Dendritic cell treated with granulocyte-macrophage colony-stimulating factor and Interleukin-4, amounts not matched to agents 40 ng/mL and 50 ng/mL, for 4 days (primary cell): ENCODE measurements at regions not wholly inside any gene's neighbourhood (a gene's known extent, or its start where the extent isn't known, plus 50 kb on each side); places are given as distances from the start of the nearest gene placed in this dataset.
"Not testable (repeated sequence)": the region's sequence is repeated elsewhere in the genome, so short reads cannot be mapped to it uniquely, and the experiment has no call there.

Experiments
- H3K27ac Mint-ChIP-seq: one replicate; pipeline ENCODE4 v1.8.0; 2022; ENCODE audit warnings: mild to moderate bottlenecking, mixed read lengths
- H3K27me3 Mint-ChIP-seq: one replicate; pipeline ENCODE4 v1.8.0; 2022; ENCODE audit warnings: mild to moderate bottlenecking, mixed read lengths
- H3K36me3 Mint-ChIP-seq: one replicate; pipeline ENCODE4 v1.8.0; 2022; ENCODE audit warnings: low read depth, mixed read lengths
- H3K4me1 Mint-ChIP-seq: one replicate; pipeline ENCODE4 v1.8.0; 2022; ENCODE audit warnings: low read depth, mixed read lengths
- H3K4me3 Mint-ChIP-seq: one replicate; pipeline ENCODE4 v1.8.0; 2022; ENCODE audit warnings: mild to moderate bottlenecking, moderate library complexity, mixed read lengths
- H3K9me3 Mint-ChIP-seq: one replicate; pipeline ENCODE4 v1.8.0; 2022; ENCODE audit warnings: mixed read lengths
- intact Hi-C: fragments of 100-400 bp; cut with micrococcal nuclease; formaldehyde crosslinking; loops from one replicate; pipeline ENCODE4 v1.15.0; 2022

DNA sequence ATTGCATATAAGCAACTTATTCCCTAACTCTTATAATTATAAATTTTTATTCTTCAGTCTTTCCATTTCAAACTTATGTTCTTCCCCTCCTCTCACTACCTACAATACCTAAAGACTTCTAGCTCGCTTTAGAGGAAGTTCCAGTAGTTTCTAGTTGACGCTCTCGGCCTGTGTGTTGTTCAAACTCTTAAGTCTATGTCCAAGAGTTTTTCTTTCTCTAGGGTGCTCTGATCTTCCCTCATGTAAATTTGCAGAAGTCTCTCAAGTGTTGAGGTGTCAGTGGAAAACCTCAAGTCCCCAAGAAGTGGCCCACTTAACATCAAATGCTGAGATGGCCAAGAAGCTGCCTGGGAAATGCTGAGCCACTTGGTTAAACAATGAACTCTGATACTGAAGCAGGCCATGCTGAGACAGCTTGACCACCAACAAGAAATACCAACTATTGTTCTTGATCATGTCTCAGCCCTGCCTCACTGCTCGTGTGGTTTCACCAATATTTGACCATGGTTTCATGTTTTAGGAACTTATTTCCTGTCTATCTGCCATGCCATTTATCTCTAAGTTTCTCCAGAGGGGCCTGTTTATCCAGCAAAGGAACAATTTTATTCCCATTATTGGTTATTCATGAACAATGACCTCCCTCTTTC lies 100.9 kb upstream of the TCF21 start:
- intact Hi-C loops, result no loop called here

DNA sequence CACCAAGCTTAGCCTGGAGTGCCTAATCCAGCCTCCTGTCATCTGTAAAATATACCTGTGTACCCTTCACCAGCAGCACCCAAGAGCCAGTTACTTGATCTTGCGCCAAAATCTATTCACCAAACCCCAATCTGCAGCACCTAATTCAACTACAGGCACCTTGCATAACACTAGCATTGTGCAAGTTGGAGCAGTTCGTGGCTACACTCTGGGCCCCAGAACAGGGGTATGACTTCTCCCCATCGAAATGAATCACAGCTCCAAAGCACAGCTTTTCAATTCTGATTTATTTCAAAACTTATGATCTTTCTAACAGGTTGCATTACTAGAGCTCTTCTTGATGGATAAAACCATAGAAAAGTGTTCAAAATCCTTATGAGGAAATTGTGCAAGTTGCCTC lies 100.4 kb upstream of the TCF21 start:
- H3K27ac Mint-ChIP-seq, result no peak overlapping the region
- no peaks in the 10 kb centered on the region for H3K4me1 Mint-ChIP-seq
- intact Hi-C loops, result no loop called here
- H3K4me3 Mint-ChIP-seq, result no peak overlapping the region
- no peaks in the 10 kb centered on the region for H3K9me3 Mint-ChIP-seq
- no peaks in the 10 kb centered on the region for H3K36me3 Mint-ChIP-seq
- H3K27me3 Mint-ChIP-seq, result no peaks in the 10 kb centered on the region

More for the DNA sequence above, 100.9 kb upstream of the TCF21 start:
- Mint-ChIP-seq H3K4me1 (no peaks in the 10 kb centered on the region), H3K27me3 (no peaks in the 10 kb centered on the region), H3K36me3 (no peaks in the 10 kb centered on the region), H3K9me3 (no peaks in the 10 kb centered on the region), H3K4me3 (no peak overlapping the region), H3K27ac (no peak overlapping the region)

GRCh38 chr6:133789449-133789848 lies 99.5 kb upstream of the TCF21 start:
- H3K36me3 Mint-ChIP-seq, H3K4me1 Mint-ChIP-seq, H3K9me3 Mint-ChIP-seq, H3K4me3 Mint-ChIP-seq, intact Hi-C loops, H3K27me3 Mint-ChIP-seq, H3K27ac Mint-ChIP-seq: not testable (repeated sequence)

GRCh38 chr6:133790756-133791155 lies 98.2 kb upstream of the TCF21 start:
- H3K4me3 Mint-ChIP-seq, H3K4me1 Mint-ChIP-seq, H3K27ac Mint-ChIP-seq, intact Hi-C loops, H3K36me3 Mint-ChIP-seq, H3K27me3 Mint-ChIP-seq, H3K9me3 Mint-ChIP-seq: not testable (repeated sequence)

DNA sequence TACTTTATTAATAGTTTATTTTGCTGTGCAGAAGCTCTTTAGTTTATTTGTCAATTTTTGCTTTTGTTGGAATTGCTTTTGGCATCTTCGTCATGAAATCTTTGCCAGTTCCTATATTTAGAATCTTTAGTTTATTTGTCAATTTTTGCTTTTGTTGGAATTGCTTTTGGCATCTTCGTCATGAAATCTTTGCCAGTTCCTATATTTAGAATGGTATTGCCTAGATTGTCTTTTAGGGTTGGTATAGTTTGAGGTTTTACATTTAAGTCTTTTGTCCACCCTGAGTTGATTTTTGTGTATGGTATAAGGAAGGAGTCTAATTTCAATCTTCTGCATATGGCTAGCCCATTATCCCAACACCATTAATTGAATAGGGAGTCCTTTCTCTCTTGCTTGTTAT lies 93.9 kb upstream of the TCF21 start:
- H3K27ac Mint-ChIP-seq, H3K9me3 Mint-ChIP-seq, H3K4me3 Mint-ChIP-seq, H3K36me3 Mint-ChIP-seq, H3K27me3 Mint-ChIP-seq, H3K4me1 Mint-ChIP-seq, intact Hi-C loops: not testable (repeated sequence)

DNA sequence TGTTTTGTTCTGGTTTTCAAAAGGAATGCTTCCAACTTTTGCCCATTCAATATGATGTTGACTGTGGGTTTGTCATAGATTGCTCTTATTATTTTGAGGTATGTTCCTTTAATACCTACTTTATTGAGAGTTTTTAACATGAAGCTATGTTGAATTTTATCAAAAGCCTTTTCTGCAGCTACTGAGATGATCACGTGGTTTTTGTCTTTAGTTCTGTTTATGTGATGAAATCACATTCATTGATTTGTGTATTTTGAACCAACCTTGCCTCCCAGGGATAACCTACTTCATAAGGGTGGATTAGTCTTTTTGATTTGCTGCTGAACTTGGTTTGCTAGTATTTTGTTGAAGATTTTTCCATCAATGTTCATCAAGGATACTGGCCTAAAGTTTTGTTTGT lies 92.7 kb upstream of the TCF21 start:
- Mint-ChIP-seq H3K4me3 (no peak overlapping the region), H3K4me1 (no peaks in the 10 kb centered on the region), H3K9me3 (peaks cover 9% of the 10 kb centered on the region)

GRCh38 chr6:133799043-133799442 lies 89.9 kb upstream of the TCF21 start:
- Mint-ChIP-seq H3K9me3 (peaks cover 9% of the 10 kb centered on the region), H3K36me3 (no peaks in the 10 kb centered on the region), H3K4me1 (no peaks in the 10 kb centered on the region), H3K27ac (no peak overlapping the region), H3K27me3 (no peaks in the 10 kb centered on the region), H3K4me3 (no peak overlapping the region)
- intact Hi-C loops, result no loop called here

More for the DNA sequence above, 92.7 kb upstream of the TCF21 start:
- Mint-ChIP-seq H3K36me3 (no peaks in the 10 kb centered on the region), H3K27ac (no peak overlapping the region), H3K27me3 (no peaks in the 10 kb centered on the region)
- intact Hi-C loops, result no loop called here

GRCh38 chr6:133802861-133803260 lies 86.1 kb upstream of the TCF21 start:
- H3K27ac Mint-ChIP-seq, result no peak overlapping the region
- H3K4me3 Mint-ChIP-seq, result no peak overlapping the region
- intact Hi-C loops, result no loop called here
- H3K36me3 Mint-ChIP-seq, result no peaks in the 10 kb centered on the region
- peaks cover 9% of the 10 kb centered on the region for H3K9me3 Mint-ChIP-seq
- H3K4me1 Mint-ChIP-seq, result no peaks in the 10 kb centered on the region
- no peaks in the 10 kb centered on the region for H3K27me3 Mint-ChIP-seq

DNA sequence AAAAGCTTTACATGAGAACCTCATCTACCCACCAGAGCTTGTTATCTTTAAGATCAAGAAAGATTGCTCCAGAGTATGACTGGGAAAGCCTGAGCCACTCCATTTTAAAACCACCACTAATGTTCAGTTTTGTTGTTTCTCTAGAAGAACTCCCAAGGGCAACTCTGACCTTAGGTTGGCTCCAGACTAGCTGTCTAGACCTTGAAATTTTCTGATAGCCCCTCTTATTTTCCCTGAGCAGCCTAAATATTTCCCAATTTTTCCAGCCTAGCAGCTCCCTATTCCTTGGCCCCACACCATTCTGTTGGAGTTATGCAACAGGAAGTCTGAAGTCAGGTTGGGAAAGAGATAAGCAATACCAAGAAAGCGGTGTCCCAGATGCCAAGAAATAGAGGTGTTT lies 84.6 kb upstream of the TCF21 start:
- H3K36me3 Mint-ChIP-seq, result no peaks in the 10 kb centered on the region
- no peaks in the 10 kb centered on the region for H3K4me1 Mint-ChIP-seq
- H3K4me3 Mint-ChIP-seq, result no peak overlapping the region
- no peaks in the 10 kb centered on the region for H3K27me3 Mint-ChIP-seq
- H3K9me3 Mint-ChIP-seq, result peaks cover 3% of the 10 kb centered on the region
- intact Hi-C loops, result no loop called here
- H3K27ac Mint-ChIP-seq, result no peak overlapping the region

DNA sequence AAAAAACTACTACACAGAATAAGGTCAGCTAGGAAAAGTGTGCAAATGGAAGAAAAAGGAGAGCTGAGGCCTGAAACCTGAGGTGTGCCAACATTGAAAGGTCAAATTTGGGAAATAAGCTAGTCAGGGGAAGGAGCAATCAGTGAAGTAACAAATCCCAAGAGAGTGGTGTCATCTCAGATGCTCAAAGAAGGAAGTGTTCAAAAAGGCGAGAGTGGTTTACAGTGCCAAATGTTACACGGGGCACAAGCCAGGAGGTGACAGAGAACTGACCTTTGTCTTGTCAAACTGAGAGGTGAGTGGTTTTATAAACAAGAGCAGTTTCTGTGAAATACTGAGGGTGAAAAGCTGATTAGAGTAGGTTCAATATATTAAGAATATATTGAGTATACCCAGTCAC lies 83.0 kb upstream of the TCF21 start:
- intact Hi-C loops, result no loop called here
- no peak overlapping the region for H3K27ac Mint-ChIP-seq
- no peaks in the 10 kb centered on the region for H3K4me1 Mint-ChIP-seq
- H3K9me3 Mint-ChIP-seq, result no peaks in the 10 kb centered on the region
- no peaks in the 10 kb centered on the region for H3K36me3 Mint-ChIP-seq
- no peak overlapping the region for H3K4me3 Mint-ChIP-seq
- H3K27me3 Mint-ChIP-seq, result no peaks in the 10 kb centered on the region

DNA sequence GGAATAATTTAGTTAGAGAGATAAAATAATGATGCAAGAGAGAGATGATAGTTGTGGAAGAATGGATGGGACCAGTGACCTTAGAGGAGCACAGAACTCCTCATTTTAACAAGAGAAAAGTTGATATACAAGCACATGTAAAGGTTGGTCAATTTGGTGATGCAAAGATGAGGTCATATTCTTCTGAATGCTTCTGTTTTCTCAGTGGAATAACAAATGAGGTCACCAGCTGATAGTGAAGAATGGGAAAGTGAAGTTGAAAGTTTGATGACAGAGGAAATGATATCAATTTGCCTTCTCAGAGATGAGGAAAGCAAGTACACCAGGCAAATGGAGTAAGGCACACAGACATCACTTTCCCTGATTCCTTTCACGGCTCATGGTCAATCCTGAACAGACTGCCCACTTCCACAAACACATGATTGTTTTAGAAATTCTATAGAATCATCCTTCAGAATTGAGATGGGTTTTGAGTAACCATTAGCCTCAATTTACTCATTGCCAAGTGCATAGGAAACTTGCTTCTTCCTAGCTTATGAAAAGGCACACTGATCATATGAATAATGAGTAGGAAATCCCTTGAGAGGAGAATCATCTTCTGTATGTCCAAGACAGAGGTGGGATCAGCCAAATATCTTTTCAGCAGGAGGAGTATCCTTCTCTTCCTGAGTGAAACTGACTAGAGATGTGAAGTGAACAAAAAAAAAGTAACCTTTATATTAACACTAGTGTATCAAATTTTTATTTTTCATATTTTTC lies 82.4 kb upstream of the TCF21 start:
- Mint-ChIP-seq H3K36me3 (no peaks in the 10 kb centered on the region), H3K27me3 (no peaks in the 10 kb centered on the region), H3K4me3 (no peak overlapping the region), H3K4me1 (no peaks in the 10 kb centered on the region), H3K9me3 (no peaks in the 10 kb centered on the region), H3K27ac (no peak overlapping the region)
- intact Hi-C loops, result no loop called here

GRCh38 chr6:133807501-133807900 lies 81.4 kb upstream of the TCF21 start:
- Mint-ChIP-seq H3K9me3 (peaks cover 8% of the 10 kb centered on the region), H3K36me3 (no peaks in the 10 kb centered on the region), H3K4me1 (no peaks in the 10 kb centered on the region), H3K4me3 (no peak overlapping the region), H3K27ac (no peak overlapping the region), H3K27me3 (peaks cover 1% of the 10 kb centered on the region)
- intact Hi-C loops, result no loop called here

DNA sequence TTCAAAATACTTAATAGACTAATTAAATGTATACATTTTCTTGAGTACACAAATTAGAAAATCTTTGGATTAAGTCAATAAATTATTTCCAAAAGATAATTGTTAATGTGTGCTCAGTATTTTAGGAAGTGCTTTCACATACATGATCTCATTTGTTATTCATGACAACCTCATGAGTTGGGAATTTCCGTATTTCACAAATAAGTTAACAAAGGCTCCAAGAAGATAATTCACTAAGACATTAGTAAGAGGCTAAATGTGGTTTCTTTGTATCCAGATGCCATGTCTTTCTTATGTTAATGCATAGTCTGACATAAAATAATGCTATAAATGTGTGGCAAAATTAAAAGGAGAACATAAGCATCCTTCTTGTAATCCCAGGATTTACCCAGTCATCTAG lies 79.5 kb upstream of the TCF21 start:
- Mint-ChIP-seq H3K9me3 (peaks cover 9% of the 10 kb centered on the region), H3K4me3 (no peak overlapping the region), H3K4me1 (no peaks in the 10 kb centered on the region), H3K27ac (no peak overlapping the region), H3K27me3 (peaks cover 1% of the 10 kb centered on the region), H3K36me3 (no peaks in the 10 kb centered on the region)
- intact Hi-C loops, result no loop called here

DNA sequence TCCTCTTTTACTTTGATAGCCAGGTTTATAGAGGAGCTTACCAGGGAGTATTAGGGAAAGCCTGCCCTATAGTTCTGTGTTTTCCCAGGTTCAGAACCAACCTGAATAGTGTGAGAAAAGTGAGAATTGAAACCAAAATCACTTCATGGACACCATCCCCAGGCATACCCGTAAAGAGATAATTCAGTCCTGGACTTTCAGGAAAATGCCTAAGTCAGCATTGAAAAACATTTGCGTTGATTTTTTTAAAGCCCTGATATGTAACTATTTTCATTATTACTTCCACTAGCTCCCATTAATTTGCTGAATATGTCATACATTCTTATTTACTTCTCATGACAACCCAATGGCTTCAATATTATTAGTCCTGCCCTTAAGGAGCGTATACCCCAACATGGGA lies 77.4 kb upstream of the TCF21 start:
- H3K4me1 Mint-ChIP-seq, result no peaks in the 10 kb centered on the region
- peaks cover 1% of the 10 kb centered on the region for H3K27me3 Mint-ChIP-seq
- no peak overlapping the region for H3K4me3 Mint-ChIP-seq
- H3K27ac Mint-ChIP-seq, result no peak overlapping the region
- H3K36me3 Mint-ChIP-seq, result no peaks in the 10 kb centered on the region
- H3K9me3 Mint-ChIP-seq, result peaks cover 9% of the 10 kb centered on the region
- intact Hi-C loops, result no loop called here

GRCh38 chr6:133812446-133812845 lies 76.5 kb upstream of the TCF21 start:
- H3K4me3 Mint-ChIP-seq, H3K27me3 Mint-ChIP-seq, H3K4me1 Mint-ChIP-seq, H3K36me3 Mint-ChIP-seq, intact Hi-C loops, H3K27ac Mint-ChIP-seq, H3K9me3 Mint-ChIP-seq: not testable (repeated sequence)
